AG10803 (cell line): ENCODE measurements at regions not wholly inside any gene's neighbourhood (a gene's known extent, or its start where the extent isn't known, plus 50 kb on each side); places are given as distances from the start of the nearest gene placed in this dataset.

ENCODE experiments used
- DNase-seq: peaks from one replicate; pipeline ENCODE4 v3.0.0; 2010; ENCODE audit warnings: low read depth
- H3K4me3 ChIP-seq: 2 replicates; pipeline ENCODE4 v1.5.1; 2011; ENCODE audit warnings: mild to moderate bottlenecking, low read length, control low read depth
- TF ChIP-seq, protein P1 (sequence below): conservative IDR thresholded peaks from 2 replicates; pipeline ENCODE4 v1.5.1; 2011; ENCODE audit warnings: mild to moderate bottlenecking, low read length, control low read depth, inconsistent platforms

- no peak for DNase-seq
- TF ChIP-seq, protein P1, sequence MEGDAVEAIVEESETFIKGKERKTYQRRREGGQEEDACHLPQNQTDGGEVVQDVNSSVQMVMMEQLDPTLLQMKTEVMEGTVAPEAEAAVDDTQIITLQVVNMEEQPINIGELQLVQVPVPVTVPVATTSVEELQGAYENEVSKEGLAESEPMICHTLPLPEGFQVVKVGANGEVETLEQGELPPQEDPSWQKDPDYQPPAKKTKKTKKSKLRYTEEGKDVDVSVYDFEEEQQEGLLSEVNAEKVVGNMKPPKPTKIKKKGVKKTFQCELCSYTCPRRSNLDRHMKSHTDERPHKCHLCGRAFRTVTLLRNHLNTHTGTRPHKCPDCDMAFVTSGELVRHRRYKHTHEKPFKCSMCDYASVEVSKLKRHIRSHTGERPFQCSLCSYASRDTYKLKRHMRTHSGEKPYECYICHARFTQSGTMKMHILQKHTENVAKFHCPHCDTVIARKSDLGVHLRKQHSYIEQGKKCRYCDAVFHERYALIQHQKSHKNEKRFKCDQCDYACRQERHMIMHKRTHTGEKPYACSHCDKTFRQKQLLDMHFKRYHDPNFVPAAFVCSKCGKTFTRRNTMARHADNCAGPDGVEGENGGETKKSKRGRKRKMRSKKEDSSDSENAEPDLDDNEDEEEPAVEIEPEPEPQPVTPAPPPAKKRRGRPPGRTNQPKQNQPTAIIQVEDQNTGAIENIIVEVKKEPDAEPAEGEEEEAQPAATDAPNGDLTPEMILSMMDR: no peak
- H3K4me3 ChIP-seq: no peak overlapping the region
Measured at GRCh38 chr4:110849461-110849860, 226.6 kb upstream of the PITX2 start.

- TF ChIP-seq, protein P1: no peak
- DNase-seq: no peak
- H3K4me3 ChIP-seq: no peak overlapping the region
Measured at GRCh38 chr4:110850461-110851442, 227.9 kb upstream of the PITX2 start.

GRCh38 chr4:110851989-110852388 is 229.1 kb upstream of the PITX2 start:
- TF ChIP-seq, protein P1: no peak
- H3K4me3 ChIP-seq: no peak overlapping the region
- no peak for DNase-seq

GRCh38 chr4:110852793-110853192 is 229.9 kb upstream of the PITX2 start:
- DNase-seq: no peak
- TF ChIP-seq, protein P1: no peak
- no peak overlapping the region for H3K4me3 ChIP-seq

DNA sequence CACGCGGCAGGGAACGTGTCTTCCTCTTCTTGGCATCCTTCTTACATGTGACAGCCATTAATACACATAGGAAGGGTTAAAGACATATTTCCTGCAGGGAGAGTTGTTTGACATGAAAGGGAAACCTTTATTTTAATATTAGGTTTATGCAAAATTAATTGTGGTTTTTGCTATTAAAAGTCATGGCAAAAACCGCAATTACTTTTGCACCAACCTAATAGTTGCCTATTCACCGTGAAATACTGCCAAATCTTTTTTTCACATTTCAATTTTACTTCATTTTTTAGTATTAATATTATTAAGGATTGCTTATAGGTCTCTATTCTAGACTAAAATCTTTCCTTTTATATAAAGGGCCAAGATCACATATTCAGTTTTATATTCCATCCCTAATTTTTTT is 230.4 kb upstream of the PITX2 start:
- no peak overlapping the region for H3K4me3 ChIP-seq
- TF ChIP-seq, protein P1: no peak
- DNase-seq: no peak

DNA sequence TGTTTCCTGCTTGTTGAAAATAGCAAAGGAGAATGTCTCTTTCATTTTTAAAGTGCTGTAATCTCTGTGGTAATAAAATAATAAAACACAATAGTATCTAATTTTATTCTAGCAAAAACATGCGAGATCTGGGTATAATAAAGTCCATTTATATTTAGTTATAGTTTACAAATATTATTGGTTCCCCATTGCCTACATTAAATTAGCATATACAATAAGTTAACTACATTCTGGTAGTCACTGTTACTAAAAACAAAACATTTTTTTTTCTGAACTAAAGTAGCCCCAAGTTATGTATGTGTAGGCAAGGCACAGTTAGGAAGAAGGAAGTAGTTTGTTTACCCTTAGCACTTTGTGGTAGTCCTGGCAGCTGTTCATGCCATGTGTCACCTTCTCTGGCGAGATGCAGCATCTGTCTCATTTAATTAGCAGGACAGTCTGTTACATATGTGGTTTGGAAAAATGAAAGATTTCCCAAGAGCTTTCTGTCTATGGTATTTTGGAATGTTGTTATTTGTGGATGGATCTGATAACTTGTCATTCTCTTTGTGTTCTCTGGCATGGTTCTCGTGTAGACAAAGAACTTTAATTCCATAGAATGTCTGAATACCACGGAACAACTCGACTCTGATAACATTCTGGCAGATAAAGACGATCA is 231.3 kb upstream of the PITX2 start:
- TF ChIP-seq, protein P1: no peak
- H3K4me3 ChIP-seq: no peak overlapping the region
- DNase-seq: peak; percentile 96
